ENCODE measurements at regions not wholly inside any gene's neighbourhood (a gene's known extent, or its start where the extent isn't known, plus 50 kb on each side); places are given as distances from the start of the nearest gene placed in this dataset.

DNA sequence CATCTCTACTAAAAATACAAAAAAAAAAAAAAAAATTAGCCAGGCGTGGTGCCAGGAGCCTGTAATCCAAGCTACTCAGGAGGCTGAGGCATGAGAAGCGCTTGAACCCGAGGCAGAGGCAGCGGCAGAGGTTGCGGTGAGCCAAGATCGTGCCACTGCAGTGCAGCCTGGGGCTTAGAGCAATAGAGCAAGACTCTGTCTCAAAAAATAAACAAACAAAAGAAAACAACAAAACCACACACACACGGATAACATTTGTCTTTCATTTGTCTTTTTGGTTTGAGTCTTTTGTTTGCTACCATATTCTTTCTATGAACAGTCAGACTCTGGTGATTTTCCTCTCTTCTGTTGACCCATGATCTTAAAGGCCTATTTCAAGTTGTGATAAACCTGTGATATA is 1168.3 kb upstream of the WWC1 start:
- Histone ChIP-seq H3K27me3 (no peaks in the 10 kb centered on the region), H3K36me3 (no peaks in the 10 kb centered on the region), H3K9me3 (no peaks in the 10 kb centered on the region), H3K27ac (no peak overlapping the region), H3K4me3 (no peak overlapping the region), H3K4me1 (peaks cover 0 to 2% (median 0%) of the 10 kb centered on the region in 4 donors)
- intact Hi-C loops (cut with DNase I; ENCODE audit: low total_unique reads), result no loop called here
- TF ChIP-seq, protein P1, sequence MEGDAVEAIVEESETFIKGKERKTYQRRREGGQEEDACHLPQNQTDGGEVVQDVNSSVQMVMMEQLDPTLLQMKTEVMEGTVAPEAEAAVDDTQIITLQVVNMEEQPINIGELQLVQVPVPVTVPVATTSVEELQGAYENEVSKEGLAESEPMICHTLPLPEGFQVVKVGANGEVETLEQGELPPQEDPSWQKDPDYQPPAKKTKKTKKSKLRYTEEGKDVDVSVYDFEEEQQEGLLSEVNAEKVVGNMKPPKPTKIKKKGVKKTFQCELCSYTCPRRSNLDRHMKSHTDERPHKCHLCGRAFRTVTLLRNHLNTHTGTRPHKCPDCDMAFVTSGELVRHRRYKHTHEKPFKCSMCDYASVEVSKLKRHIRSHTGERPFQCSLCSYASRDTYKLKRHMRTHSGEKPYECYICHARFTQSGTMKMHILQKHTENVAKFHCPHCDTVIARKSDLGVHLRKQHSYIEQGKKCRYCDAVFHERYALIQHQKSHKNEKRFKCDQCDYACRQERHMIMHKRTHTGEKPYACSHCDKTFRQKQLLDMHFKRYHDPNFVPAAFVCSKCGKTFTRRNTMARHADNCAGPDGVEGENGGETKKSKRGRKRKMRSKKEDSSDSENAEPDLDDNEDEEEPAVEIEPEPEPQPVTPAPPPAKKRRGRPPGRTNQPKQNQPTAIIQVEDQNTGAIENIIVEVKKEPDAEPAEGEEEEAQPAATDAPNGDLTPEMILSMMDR (IDR thresholded peaks at IDR 0.05), result no peak
- TF ChIP-seq POLR2AphosphoS5 (IDR thresholded peaks at IDR 0.05) (no peak), POLR2A (IDR thresholded peaks at IDR 0.05) (no peak), EP300 (IDR thresholded peaks at IDR 0.05; ENCODE audit: low read depth) (no peak)
- in situ Hi-C loops (cut with MboI; ENCODE audit: low pct_ligation_motif_present in 1 of 4, low pct_unique_long_range_greater_than_20kb in 1 of 4, low sequenced_read_pairs in 3 of 4), result no loop called here
- DNase-seq, result no peak
- WGBS, 2 donors (ENCODE audit: low coverage in 1 of 2), result 78 to 82% methylated on average over 4 to 7 of the region's 7 CpGs

DNA sequence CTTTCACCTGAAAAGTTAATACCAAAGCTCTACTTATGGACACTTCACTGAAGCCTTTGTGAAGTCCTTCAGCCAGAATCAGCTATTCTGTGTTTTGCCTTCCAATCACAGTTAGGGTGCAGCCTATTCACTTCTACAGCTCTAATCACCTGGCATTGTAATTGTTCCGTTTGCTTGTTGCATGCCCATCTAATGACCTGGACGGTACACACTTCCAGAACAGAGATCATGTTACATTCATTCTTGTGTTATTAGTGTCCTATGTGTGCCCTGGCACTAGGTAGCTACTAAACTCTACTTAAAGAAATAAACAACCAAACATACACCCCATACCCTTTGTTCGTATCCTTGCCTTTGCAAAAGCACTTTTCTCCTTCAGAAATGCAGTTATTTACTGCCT is 1162.9 kb upstream of the WWC1 start:
- WGBS, 2 donors (ENCODE audit: low coverage in 1 of 2), result 62 to 64% methylated on average over 2 to 3 of the region's 3 CpGs
- intact Hi-C loops (cut with DNase I; ENCODE audit: low total_unique reads), result no loop called here
- Histone ChIP-seq H3K27ac (no peak overlapping the region), H3K9me3 (no peaks in the 10 kb centered on the region), H3K27me3 (no peaks in the 10 kb centered on the region), H3K4me3 (no peak overlapping the region), H3K4me1 (peaks cover 0 to 2% (median 0%) of the 10 kb centered on the region in 4 donors), H3K36me3 (no peaks in the 10 kb centered on the region)
- DNase-seq, result no peak
- TF ChIP-seq, protein P1 (IDR thresholded peaks at IDR 0.05), result no peak
- no peak for TF ChIP-seq EP300 (IDR thresholded peaks at IDR 0.05; ENCODE audit: low read depth)
- no peak for TF ChIP-seq POLR2AphosphoS5 (IDR thresholded peaks at IDR 0.05)
- no peak for TF ChIP-seq POLR2A (IDR thresholded peaks at IDR 0.05)
- in situ Hi-C loops (cut with MboI; ENCODE audit: low pct_ligation_motif_present in 1 of 4, low pct_unique_long_range_greater_than_20kb in 1 of 4, low sequenced_read_pairs in 3 of 4), result no loop called here

DNA sequence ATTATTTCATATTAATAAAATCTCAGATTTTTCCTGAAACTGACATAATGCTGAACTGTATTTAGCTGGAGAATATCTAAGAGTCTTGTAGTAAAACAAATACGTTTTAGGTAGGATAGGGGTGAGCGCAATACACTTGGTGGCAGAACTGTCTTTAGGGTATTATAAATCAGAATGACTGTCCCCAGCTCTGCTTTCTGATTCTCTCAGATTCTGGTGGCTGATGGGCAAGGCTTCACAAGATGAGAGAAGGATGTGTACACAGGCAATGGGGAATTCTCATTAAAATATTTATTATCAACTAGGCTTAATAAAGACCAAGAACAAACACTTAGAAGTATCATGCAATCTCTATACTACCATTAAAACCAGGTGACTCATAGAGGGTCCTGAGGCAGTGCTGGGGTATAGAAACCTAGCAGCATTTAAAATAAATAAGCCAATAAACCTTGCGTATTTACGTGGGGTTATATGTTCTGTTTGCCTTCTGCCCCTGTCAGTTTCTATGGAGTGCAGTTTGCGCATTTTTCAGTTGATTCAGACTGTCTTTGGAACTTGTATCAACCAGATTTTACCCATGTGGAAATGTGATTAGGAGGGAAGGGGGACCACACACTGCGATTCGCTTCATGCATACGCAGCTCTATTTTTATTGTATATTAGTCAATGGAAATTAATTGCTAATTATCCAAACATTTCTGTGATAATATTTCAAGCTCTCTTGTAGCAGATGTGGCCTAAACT is 1150.7 kb upstream of the WWC1 start:
- no peak for TF ChIP-seq POLR2AphosphoS5 (IDR thresholded peaks at IDR 0.05)
- TF ChIP-seq POLR2A (IDR thresholded peaks at IDR 0.05), result no peak
- TF ChIP-seq, protein P1 (IDR thresholded peaks at IDR 0.05), result no peak
- no peak for TF ChIP-seq EP300 (IDR thresholded peaks at IDR 0.05; ENCODE audit: low read depth)
- no peaks in the 10 kb centered on the region for H3K27me3 ChIP-seq
- H3K4me3 ChIP-seq, result no peak overlapping the region
- 81 to 92% methylated on average over 6 to 8 of the region's 8 CpGs for WGBS, 2 donors (ENCODE audit: low coverage in 1 of 2)
- intact Hi-C loops (cut with DNase I; ENCODE audit: low total_unique reads), result no loop called here
- DNase-seq, result no peak
- no peak overlapping the region for H3K27ac ChIP-seq
- no peaks in the 10 kb centered on the region for H3K9me3 ChIP-seq
- no peaks in the 10 kb centered on the region for H3K36me3 ChIP-seq
- in situ Hi-C loops (cut with MboI; ENCODE audit: low pct_ligation_motif_present in 1 of 4, low pct_unique_long_range_greater_than_20kb in 1 of 4, low sequenced_read_pairs in 3 of 4), result no loop called here
- H3K4me1 ChIP-seq, result no peaks in the 10 kb centered on the region

DNA sequence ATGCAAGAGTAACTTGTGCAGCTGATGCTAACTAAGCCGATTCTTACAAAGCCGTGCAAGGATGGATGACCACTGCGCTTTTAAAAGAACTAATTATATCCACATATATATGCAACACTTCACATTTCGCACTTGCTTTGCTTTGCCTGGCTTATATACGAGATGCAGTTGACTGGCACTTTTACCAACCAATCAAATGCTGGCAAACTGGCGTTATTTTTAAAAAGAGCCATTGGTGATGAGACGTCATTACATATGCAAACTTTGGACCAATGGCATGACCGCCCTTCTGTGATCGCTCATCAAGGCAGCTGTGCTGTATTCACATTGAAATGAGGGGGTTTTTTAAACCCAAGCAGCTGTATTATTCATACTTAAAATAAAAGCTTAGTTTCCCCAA is 1147.7 kb upstream of the WWC1 start:
- WGBS, 2 donors (ENCODE audit: low coverage in 1 of 2), result 88 to 89% methylated on average over 7 to 9 of the region's 9 CpGs
- DNase-seq, result no peak
- no peak overlapping the region for H3K4me3 ChIP-seq
- intact Hi-C loops (cut with DNase I; ENCODE audit: low total_unique reads) (no loop called here), in situ Hi-C loops (cut with MboI; ENCODE audit: low pct_ligation_motif_present in 1 of 4, low pct_unique_long_range_greater_than_20kb in 1 of 4, low sequenced_read_pairs in 3 of 4) (no loop called here)
- no peaks in the 10 kb centered on the region for H3K36me3 ChIP-seq
- H3K9me3 ChIP-seq, result no peaks in the 10 kb centered on the region
- TF ChIP-seq POLR2A (IDR thresholded peaks at IDR 0.05) (no peak), EP300 (IDR thresholded peaks at IDR 0.05; ENCODE audit: low read depth) (no peak), POLR2AphosphoS5 (IDR thresholded peaks at IDR 0.05) (no peak)
- TF ChIP-seq, protein P1 (IDR thresholded peaks at IDR 0.05), result no peak
- H3K27me3 ChIP-seq, result no peaks in the 10 kb centered on the region
- no peak overlapping the region for H3K27ac ChIP-seq
- H3K4me1 ChIP-seq, result no peaks in the 10 kb centered on the region

All from transverse colon (tissue), 4 donors.